CD4-positive, alpha-beta T cell treated with Interleukin-2 at 100 ng/mL for 4 hours (primary cell): ENCODE measurements at regions not wholly inside any gene's neighbourhood (a gene's known extent, or its start where the extent isn't known, plus 50 kb on each side); places are given as distances from the start of the nearest gene placed in this dataset.

Source experiments
- DNase-seq: peaks from one replicate; pipeline ENCODE4 v3.0.0-alpha.2; 2020; ENCODE audit warnings: low spot score

- no peak for DNase-seq
Observed at GRCh38 chrX:134173541-134174272, 63.3 kb upstream of the CCDC160 start.

GRCh38 chrX:134174273-134174660 lies 62.7 kb upstream of the CCDC160 start:
- no peak for DNase-seq

DNA sequence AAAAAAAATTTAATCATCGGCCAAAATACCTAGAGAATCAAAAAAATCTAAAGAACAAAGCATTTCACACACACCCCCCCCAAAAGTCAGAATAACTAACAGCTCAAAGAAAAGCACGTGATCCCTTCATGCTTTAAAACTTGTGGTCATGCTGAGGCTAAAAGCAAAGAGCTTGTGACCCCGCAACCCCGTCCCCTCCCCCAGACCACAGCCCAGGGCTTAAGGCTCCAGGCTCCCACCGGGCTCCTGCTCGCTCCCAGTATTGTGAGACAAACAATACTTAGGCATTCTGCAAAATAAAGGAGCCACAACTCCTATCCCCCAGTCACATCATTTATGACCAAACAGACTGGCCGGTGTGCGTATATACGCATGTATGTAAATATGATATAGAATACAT lies 62.1 kb upstream of the CCDC160 start:
- DNase-seq, result no peak

- DNase-seq, result no peak
Observed at GRCh38 chrX:134177527-134177926, 59.5 kb upstream of the CCDC160 start.

DNA sequence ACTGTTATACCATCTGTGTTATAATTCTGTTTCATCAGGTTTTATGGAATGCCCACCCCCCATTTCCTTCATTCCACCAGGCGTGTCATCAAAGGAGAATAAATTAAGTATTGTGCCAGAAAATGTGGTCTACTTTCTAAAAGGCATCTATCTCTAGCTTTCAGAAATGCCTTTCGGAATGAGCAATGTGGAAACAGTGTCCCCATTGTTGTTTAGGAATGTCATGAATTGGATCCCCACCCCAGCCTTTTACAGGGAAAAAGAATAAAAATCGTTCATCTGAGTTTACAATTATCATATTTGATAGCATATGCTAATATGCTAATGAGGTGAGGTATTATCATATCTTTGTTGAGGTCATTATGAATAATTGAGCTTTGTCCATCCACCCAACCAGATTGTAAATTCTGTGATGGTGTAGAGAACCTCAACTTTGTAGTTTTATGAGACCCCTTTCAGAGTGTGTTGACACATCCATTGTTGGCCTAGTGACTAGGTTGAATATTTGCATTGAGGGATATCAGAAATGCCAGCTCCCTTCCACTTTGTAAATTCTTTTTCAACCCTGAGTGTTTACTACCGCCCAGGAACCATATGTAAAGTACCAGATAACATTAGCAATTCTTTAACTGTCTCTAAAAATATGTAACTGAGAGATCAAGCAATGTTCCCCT lies 56.2 kb upstream of the CCDC160 start:
- no peak for DNase-seq

DNA sequence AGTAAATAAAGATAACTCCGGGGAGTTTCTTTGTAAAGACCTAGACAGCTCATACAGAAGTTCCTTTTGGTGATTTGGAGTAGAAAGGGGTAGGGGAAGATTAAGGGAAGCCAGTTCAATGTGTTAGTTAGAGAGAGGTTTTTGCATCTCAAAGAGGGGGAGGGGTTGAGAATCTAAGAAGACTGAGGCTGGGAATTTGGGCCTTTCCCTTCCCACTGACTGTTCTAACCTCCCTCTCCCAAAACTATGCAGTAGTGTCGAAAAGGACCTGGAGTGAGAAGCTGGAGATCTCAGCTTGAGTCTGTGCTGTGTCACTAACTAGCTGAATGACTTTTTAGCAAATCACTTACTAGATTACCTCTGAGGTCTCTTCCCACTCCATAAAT lies 55.7 kb upstream of the CCDC160 start:
- no peak for DNase-seq

DNA sequence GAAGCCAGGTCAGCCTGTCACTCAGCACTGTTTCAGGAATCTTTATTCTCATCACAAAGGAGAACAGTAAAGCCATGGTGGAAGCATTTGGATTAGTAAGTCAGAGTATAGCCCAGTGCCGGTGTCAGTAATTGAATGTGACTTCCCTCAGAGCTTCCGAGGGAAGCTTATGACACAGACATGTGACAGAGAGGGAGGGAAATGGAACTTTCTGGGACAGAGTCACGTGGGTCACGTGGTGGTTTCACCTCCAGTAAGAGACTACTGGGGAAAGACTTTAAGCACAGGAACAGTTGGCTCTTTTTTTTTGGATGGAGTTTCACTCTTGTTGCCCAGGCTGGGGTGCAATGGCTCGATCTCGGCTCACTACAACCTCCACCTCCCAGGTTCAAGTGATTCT lies 53.3 kb upstream of the CCDC160 start:
- DNase-seq, result no peak

GRCh38 chrX:134184936-134185335 lies 52.0 kb upstream of the CCDC160 start:
- DNase-seq, result no peak

DNA sequence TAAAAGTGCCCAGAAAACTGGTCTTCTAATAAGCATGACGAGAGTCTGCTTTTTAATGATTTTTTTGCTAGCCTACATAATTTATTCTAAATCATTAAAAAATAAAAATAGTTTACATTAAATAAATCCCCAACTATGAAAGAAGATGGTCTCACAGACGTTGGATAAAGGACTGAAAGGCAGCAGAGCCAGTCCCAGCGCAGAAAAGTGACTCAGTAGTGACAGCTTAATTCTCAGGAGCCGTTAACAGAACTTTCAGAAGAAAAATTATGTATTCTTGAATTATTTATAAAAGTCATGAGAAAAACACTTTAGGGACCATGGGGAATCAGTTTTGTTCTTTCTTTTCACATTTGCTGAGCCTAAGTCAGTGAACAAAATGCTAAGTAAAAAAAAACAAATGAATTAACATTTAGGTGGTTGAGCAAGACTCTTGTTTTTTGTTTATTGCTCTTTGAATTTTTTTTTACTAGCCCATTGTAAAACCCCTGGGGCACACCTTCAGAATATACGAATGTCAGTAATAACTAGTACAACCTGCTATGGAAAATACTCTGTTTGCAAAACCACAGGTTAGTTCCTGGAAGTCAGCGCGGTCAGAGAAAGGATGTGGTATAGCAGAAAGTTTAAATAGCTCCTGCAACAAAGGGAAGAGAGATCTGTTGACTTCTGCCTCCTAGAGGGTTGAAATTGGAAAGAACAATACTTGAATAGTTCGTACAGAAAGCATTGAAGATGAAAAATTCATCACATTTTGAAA lies 50.4 kb upstream of the CCDC160 start:
- DNase-seq, result peak; percentile 62
